Upper lobe of right lung (tissue), 1 donor: ENCODE measurements at regions not wholly inside any gene's neighbourhood (a gene's known extent, or its start where the extent isn't known, plus 50 kb on each side); places are given as distances from the start of the nearest gene placed in this dataset.

Source experiments
- ATAC-seq: fragments of 200-7000 bp; cut with Tn5 transposase; one replicate; pipeline ENCODE4 v1.9.1; 2020; ENCODE audit warnings: mild to moderate bottlenecking, moderate library complexity
- DNase-seq: peaks from one replicate; pipeline ENCODE4 v3.0.0-alpha.2; 2020
- H3K27ac ChIP-seq: fragments of 200-600 bp; one replicate; pipeline ENCODE4 v1.8.0; 2022
- H3K27me3 ChIP-seq: fragments of 200-600 bp; one replicate; pipeline ENCODE4 v1.8.0; 2022; ENCODE audit warnings: mild to moderate bottlenecking
- H3K36me3 ChIP-seq: fragments of 200-600 bp; one replicate; pipeline ENCODE4 v1.8.0; 2022
- H3K4me1 ChIP-seq: fragments of 200-600 bp; one replicate; pipeline ENCODE4 v1.8.0; 2022
- H3K4me3 ChIP-seq: fragments of 200-600 bp; one replicate; pipeline ENCODE4 v1.8.0; 2022; ENCODE audit warnings: mild to moderate bottlenecking
- H3K9me3 ChIP-seq: fragments of 200-600 bp; one replicate; pipeline ENCODE4 v1.8.0; 2022
- CTCF ChIP-seq: fragments of 200-600 bp; IDR thresholded peaks from one replicate; pipeline ENCODE4 v1.8.0; 2022; ENCODE audit warnings: antibody characterized with exemption
- intact Hi-C: fragments of 100-400 bp; cut with DNase I; formaldehyde crosslinking; loops from one replicate; pipeline ENCODE4 v1.11.0; 2022
- donor health status: DM: no; HTN: yes; CAD: no; lungs with severe emphysema.

GRCh38 chr2:173614265-173614930 lies 259.7 kb downstream of the CDCA7 start:
- DNase-seq (no peak), ATAC-seq (no peak)
- H3K4me1 ChIP-seq, result no peaks in the 10 kb centered on the region
- no peak for TF ChIP-seq CTCF
- no peaks in the 10 kb centered on the region for H3K9me3 ChIP-seq
- H3K36me3 ChIP-seq, result no peaks in the 10 kb centered on the region
- H3K4me3 ChIP-seq, result no peak overlapping the region
- H3K27ac ChIP-seq, result no peak overlapping the region
- no peaks in the 10 kb centered on the region for H3K27me3 ChIP-seq
- intact Hi-C loops, result no loop called here

GRCh38 chr2:173623438-173624319 lies 269.0 kb downstream of the CDCA7 start:
- ATAC-seq (no peak), DNase-seq (no peak)
- Histone ChIP-seq H3K27ac (no peak overlapping the region), H3K4me1 (no peaks in the 10 kb centered on the region), H3K36me3 (no peaks in the 10 kb centered on the region), H3K27me3 (no peaks in the 10 kb centered on the region), H3K4me3 (no peak overlapping the region), H3K9me3 (no peaks in the 10 kb centered on the region)
- intact Hi-C loops, result no loop called here
- no peak for TF ChIP-seq CTCF

GRCh38 chr2:173625315-173625714 lies 270.6 kb downstream of the CDCA7 start:
- DNase-seq (no peak), ATAC-seq (no peak)
- no peak for TF ChIP-seq CTCF
- intact Hi-C loops, result no loop called here
- Histone ChIP-seq H3K27ac (no peak overlapping the region), H3K4me3 (no peak overlapping the region), H3K9me3 (no peaks in the 10 kb centered on the region), H3K36me3 (no peaks in the 10 kb centered on the region), H3K4me1 (no peaks in the 10 kb centered on the region), H3K27me3 (no peaks in the 10 kb centered on the region)

GRCh38 chr2:173629076-173629475 lies 274.4 kb downstream of the CDCA7 start:
- no peaks in the 10 kb centered on the region for H3K27me3 ChIP-seq
- H3K9me3 ChIP-seq, result no peaks in the 10 kb centered on the region
- no peaks in the 10 kb centered on the region for H3K36me3 ChIP-seq
- H3K27ac ChIP-seq, result no peak overlapping the region
- DNase-seq (no peak), ATAC-seq (no peak)
- intact Hi-C loops, result no loop called here
- no peak for TF ChIP-seq CTCF
- H3K4me3 ChIP-seq, result no peak overlapping the region
- H3K4me1 ChIP-seq, result no peaks in the 10 kb centered on the region

- Histone ChIP-seq H3K36me3 (no peaks in the 10 kb centered on the region), H3K4me1 (no peaks in the 10 kb centered on the region), H3K27ac (no peak overlapping the region), H3K9me3 (no peaks in the 10 kb centered on the region), H3K27me3 (no peaks in the 10 kb centered on the region), H3K4me3 (no peak overlapping the region)
- intact Hi-C loops, result no loop called here
- TF ChIP-seq CTCF, result no peak
- ATAC-seq (no peak), DNase-seq (no peak)
Observed at GRCh38 chr2:173630425-173631126, 275.9 kb downstream of the CDCA7 start.
